ENCODE measurements at regions not wholly inside any gene's neighbourhood (a gene's known extent, or its start where the extent isn't known, plus 50 kb on each side); places are given as distances from the start of the nearest gene placed in this dataset.

DNA sequence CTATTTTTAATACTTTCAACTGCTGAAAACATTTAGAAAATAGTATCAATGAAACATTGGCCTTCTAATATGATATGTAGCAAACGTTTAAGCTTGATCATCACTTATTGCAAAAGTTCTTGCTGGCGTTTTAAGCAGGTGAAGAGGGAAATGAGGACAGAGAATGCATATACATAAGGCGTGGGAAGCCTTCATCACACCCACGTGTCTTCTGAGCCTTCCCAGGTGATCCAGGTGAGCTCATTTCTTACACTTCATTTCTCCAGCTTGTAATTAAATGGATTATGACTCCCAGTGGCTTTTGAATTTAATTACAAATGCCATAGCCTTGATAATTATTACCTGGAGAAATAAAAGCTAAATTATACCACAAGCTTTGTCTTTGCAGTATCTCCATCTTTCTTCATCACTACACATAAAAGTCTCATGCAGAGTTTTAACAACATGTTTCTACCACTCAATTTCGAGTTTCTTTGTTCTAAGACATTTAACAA is 1973.8 kb downstream of the MRPL39 start:
- H3K27ac Mint-ChIP-seq: no peak overlapping the region
- WGBS (ENCODE audit: insufficient coverage): 100% methylated on average over 1 of the region's 5 CpGs
- Histone ChIP-seq H3K4me3 (ENCODE audit: control extremely low read depth in 1 of 5, extremely low read depth in 1 of 5, insufficient read depth in 1 of 5, low read depth in 2 of 5, low read length in 4 of 5) (no peak overlapping the region), H3K4me2 (replicated peaks; ENCODE audit: low read depth, low read length, poor library complexity, severe bottlenecking) (no peak overlapping the region), H3K4me1 (ENCODE audit: control insufficient read depth in 2 of 2, insufficient read depth in 2 of 2, low read length in 2 of 2) (no peaks in the 10 kb centered on the region), H3K27ac (ENCODE audit: low read length in 2 of 2) (no peak overlapping the region), H3K27me3 (replicated peaks in 1 of 4; ENCODE audit: control extremely low read depth in 1 of 4, control insufficient read depth in 3 of 4, insufficient read depth in 4 of 4, low read length in 3 of 4) (no peaks in the 10 kb centered on the region), H2AFZ (ENCODE audit: insufficient read depth, low read depth, low read length, poor library complexity, severe bottlenecking) (no peak overlapping the region), H3K9ac (ENCODE audit: low read length) (no peak overlapping the region), H3K9me3 (ENCODE audit: control extremely low read depth in 1 of 3, control insufficient read depth in 2 of 3, insufficient read depth in 1 of 3, low read length in 2 of 3) (no peaks in the 10 kb centered on the region), H3K79me2 (ENCODE audit: control insufficient read depth, insufficient read depth, low read length) (no peaks in the 10 kb centered on the region), H3K36me3 (replicated peaks in 1 of 2; ENCODE audit: control extremely low read depth in 1 of 2, control insufficient read depth in 1 of 2, extremely low read depth in 1 of 2, insufficient read depth in 2 of 2, low read length in 1 of 2) (no peaks in the 10 kb centered on the region), H4K20me1 (ENCODE audit: control insufficient read depth, insufficient read depth, low read length, poor library complexity, severe bottlenecking) (no peaks in the 10 kb centered on the region)
- H3K4me3 Mint-ChIP-seq: no peak overlapping the region
- ChIA-PET CTCF (no interaction called here), POLR2A (no interaction called here)
- H3K27me3 Mint-ChIP-seq: no peaks in the 10 kb centered on the region
- no peak for TF ChIP-seq EZH2 (IDR thresholded peaks at IDR 0.05; ENCODE audit: borderline replicate concordance, insufficient read depth, low read depth, low read length, poor library complexity, severe bottlenecking)
- TF ChIP-seq, protein P1, sequence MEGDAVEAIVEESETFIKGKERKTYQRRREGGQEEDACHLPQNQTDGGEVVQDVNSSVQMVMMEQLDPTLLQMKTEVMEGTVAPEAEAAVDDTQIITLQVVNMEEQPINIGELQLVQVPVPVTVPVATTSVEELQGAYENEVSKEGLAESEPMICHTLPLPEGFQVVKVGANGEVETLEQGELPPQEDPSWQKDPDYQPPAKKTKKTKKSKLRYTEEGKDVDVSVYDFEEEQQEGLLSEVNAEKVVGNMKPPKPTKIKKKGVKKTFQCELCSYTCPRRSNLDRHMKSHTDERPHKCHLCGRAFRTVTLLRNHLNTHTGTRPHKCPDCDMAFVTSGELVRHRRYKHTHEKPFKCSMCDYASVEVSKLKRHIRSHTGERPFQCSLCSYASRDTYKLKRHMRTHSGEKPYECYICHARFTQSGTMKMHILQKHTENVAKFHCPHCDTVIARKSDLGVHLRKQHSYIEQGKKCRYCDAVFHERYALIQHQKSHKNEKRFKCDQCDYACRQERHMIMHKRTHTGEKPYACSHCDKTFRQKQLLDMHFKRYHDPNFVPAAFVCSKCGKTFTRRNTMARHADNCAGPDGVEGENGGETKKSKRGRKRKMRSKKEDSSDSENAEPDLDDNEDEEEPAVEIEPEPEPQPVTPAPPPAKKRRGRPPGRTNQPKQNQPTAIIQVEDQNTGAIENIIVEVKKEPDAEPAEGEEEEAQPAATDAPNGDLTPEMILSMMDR (IDR thresholded peaks at IDR 0.05): no peak
- ATAC-seq (ENCODE audit: low read depth): no peak
- no peaks in the 10 kb centered on the region for H3K4me1 Mint-ChIP-seq
- peaks cover 1% of the 10 kb centered on the region for H3K9me3 Mint-ChIP-seq (ENCODE audit: insufficient read depth)
- DNase-seq: no peak
- intact Hi-C loops (cut with micrococcal nuclease): no loop called here

DNA sequence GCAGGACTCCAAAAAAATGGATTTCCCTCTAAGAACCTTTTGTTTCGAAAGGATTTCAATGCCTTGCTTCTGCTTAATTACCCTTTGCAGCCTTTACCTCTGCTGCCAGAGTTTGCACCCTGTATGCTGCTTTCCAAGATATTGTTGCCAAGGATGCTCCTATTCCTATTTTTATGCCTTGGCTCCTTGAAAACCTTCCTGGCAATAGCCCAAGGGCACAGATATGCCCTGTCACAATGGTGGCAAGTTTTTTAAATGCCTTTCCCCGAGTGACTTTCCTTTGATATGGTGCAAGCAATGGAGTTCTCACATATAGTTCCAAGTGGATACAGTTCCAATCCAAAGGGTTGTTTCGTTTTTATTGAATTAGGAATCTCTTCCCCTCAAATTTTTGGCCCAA is 1983.0 kb downstream of the MRPL39 start:
- WGBS (ENCODE audit: insufficient coverage): 93% methylated on average over 2 of the region's 3 CpGs
- Mint-ChIP-seq H3K27me3 (no peaks in the 10 kb centered on the region), H3K4me1 (no peaks in the 10 kb centered on the region), H3K27ac (no peak overlapping the region), H3K9me3 (ENCODE audit: insufficient read depth) (peaks cover 4% of the 10 kb centered on the region), H3K4me3 (no peak overlapping the region)
- Histone ChIP-seq H3K4me2 (replicated peaks; ENCODE audit: low read depth, low read length, poor library complexity, severe bottlenecking) (no peak overlapping the region), H4K20me1 (ENCODE audit: control insufficient read depth, insufficient read depth, low read length, poor library complexity, severe bottlenecking) (no peaks in the 10 kb centered on the region), H3K36me3 (replicated peaks in 1 of 2; ENCODE audit: control extremely low read depth in 1 of 2, control insufficient read depth in 1 of 2, extremely low read depth in 1 of 2, insufficient read depth in 2 of 2, low read length in 1 of 2) (no peaks in the 10 kb centered on the region), H2AFZ (ENCODE audit: insufficient read depth, low read depth, low read length, poor library complexity, severe bottlenecking) (no peak overlapping the region), H3K27me3 (replicated peaks in 1 of 4; ENCODE audit: control extremely low read depth in 1 of 4, control insufficient read depth in 3 of 4, insufficient read depth in 4 of 4, low read length in 3 of 4) (no peaks in the 10 kb centered on the region), H3K9me3 (ENCODE audit: control extremely low read depth in 1 of 3, control insufficient read depth in 2 of 3, insufficient read depth in 1 of 3, low read length in 2 of 3) (no peaks in the 10 kb centered on the region), H3K79me2 (ENCODE audit: control insufficient read depth, insufficient read depth, low read length) (no peaks in the 10 kb centered on the region), H3K9ac (ENCODE audit: low read length) (no peak overlapping the region), H3K27ac (ENCODE audit: low read length in 2 of 2) (no peak overlapping the region), H3K4me3 (ENCODE audit: control extremely low read depth in 1 of 5, extremely low read depth in 1 of 5, insufficient read depth in 1 of 5, low read depth in 2 of 5, low read length in 4 of 5) (no peak overlapping the region), H3K4me1 (ENCODE audit: control insufficient read depth in 2 of 2, insufficient read depth in 2 of 2, low read length in 2 of 2) (no peaks in the 10 kb centered on the region)
- TF ChIP-seq, protein P1 (IDR thresholded peaks at IDR 0.05): no peak
- TF ChIP-seq EZH2 (IDR thresholded peaks at IDR 0.05; ENCODE audit: borderline replicate concordance, insufficient read depth, low read depth, low read length, poor library complexity, severe bottlenecking): no peak
- ChIA-PET CTCF (no interaction called here), POLR2A (no interaction called here)
- DNase-seq: no peak
- ATAC-seq (ENCODE audit: low read depth): no peak
- intact Hi-C loops (cut with micrococcal nuclease): no loop called here

Measured in B cell (primary cell).